ENCODE measurements at regions not wholly inside any gene's neighbourhood (a gene's known extent, or its start where the extent isn't known, plus 50 kb on each side); places are given as distances from the start of the nearest gene placed in this dataset.

GRCh38 chr14:25756876-25757275, 706.9 kb upstream of the STXBP6 start:
- ChIA-PET POLR2A (no interaction called here), CTCF (no interaction called here)
- no peak for DNase-seq (ENCODE audit: extremely low spot score)
- no peak for TF ChIP-seq BHLHE40 (IDR thresholded peaks at IDR 0.05; ENCODE audit: borderline replicate concordance)
- no peak for TF ChIP-seq SP1 (IDR thresholded peaks at IDR 0.05)

GRCh38 chr14:25753130-25753529, 703.2 kb upstream of the STXBP6 start:
- no peak for DNase-seq (ENCODE audit: extremely low spot score)
- TF ChIP-seq FOXM1 (IDR thresholded peaks at IDR 0.05; ENCODE audit: borderline replicate concordance) (no peak), TARDBP (IDR thresholded peaks at IDR 0.05) (no peak), HDGF (IDR thresholded peaks at IDR 0.05; ENCODE audit: borderline replicate concordance) (no peak), LEF1 (IDR thresholded peaks at IDR 0.05; ENCODE audit: borderline replicate concordance) (no peak)
- POLR2A ChIA-PET, result no interaction called here
- CTCF ChIA-PET, result no interaction called here

DNA sequence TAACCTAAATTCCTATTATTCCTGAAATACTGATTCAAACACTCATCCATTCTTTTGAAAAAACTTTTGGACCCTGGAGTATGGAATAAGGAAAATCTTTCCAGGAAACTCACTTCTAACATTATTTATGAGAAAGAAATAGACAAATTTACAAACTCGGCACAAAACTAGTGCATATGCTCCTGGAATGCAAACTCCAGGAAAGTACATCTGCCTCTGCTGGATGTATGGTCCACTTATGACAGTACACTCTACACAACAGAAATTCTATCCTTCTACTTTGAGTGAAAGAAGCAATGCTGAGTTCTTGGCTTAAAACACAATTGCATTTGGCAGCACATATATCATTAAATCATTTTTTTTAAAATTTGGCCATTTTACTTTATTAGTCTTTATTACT, 700.5 kb upstream of the STXBP6 start:
- CTCF ChIA-PET, result no interaction called here
- POLR2A ChIA-PET, result no interaction called here
- DNase-seq (ENCODE audit: extremely low spot score), result no peak
- TF ChIP-seq BHLHE40 (IDR thresholded peaks at IDR 0.05; ENCODE audit: borderline replicate concordance), result no peak
- no peak for TF ChIP-seq ELF4 (IDR thresholded peaks at IDR 0.05)
- no peak for TF ChIP-seq SP1 (IDR thresholded peaks at IDR 0.05)
- no peak for TF ChIP-seq PKNOX1 (IDR thresholded peaks at IDR 0.05)
- no peak for TF ChIP-seq NFRKB (IDR thresholded peaks at IDR 0.05)
- no peak for TF ChIP-seq CTBP1 (IDR thresholded peaks at IDR 0.05; ENCODE audit: borderline replicate concordance)
- no peak for TF ChIP-seq ARNT (IDR thresholded peaks at IDR 0.05)

Measured in HEK293T (cell line).